Endodermal cell (in vitro differentiated cells): ENCODE measurements at regions not wholly inside any gene's neighbourhood (a gene's known extent, or its start where the extent isn't known, plus 50 kb on each side); places are given as distances from the start of the nearest gene placed in this dataset.
A peak's percentile ranks its signal among the peaks of the same experiment; 100 is the strongest.

Source experiments
- DNase-seq: peaks from one replicate; pipeline ENCODE4 v3.0.0-alpha.2; 2017
- H3K27ac ChIP-seq: 2 replicates; pipeline ENCODE4 v1.5.1; 2013; ENCODE audit warnings: mild to moderate bottlenecking, low read depth, low read length, moderate library complexity
- H3K27me3 ChIP-seq: 2 replicates; pipeline ENCODE4 v1.6.1; 2013; ENCODE audit warnings: mild to moderate bottlenecking, low read length, moderate library complexity; ENCODE audit not compliant: insufficient read depth, control insufficient read depth, poor library complexity, severe bottlenecking
- H3K36me3 ChIP-seq: 2 replicates; pipeline ENCODE4 v1.7.0; 2013; ENCODE audit warnings: mild to moderate bottlenecking, low read length, moderate library complexity; ENCODE audit not compliant: control insufficient read depth, insufficient read depth
- H3K4me1 ChIP-seq: one replicate; pipeline ENCODE4 v1.7.0; 2013; ENCODE audit warnings: low read length; ENCODE audit not compliant: control insufficient read depth, insufficient read depth
- H3K4me3 ChIP-seq: 2 replicates; pipeline ENCODE4 v1.5.1; 2013; ENCODE audit warnings: mild to moderate bottlenecking, low read length, moderate library complexity
- H3K9ac ChIP-seq: 2 replicates; pipeline ENCODE4 v1.6.1; 2013; ENCODE audit warnings: mild to moderate bottlenecking, low read length, moderate library complexity; ENCODE audit not compliant: poor library complexity, severe bottlenecking; ENCODE audit errors: extremely low read depth
- H3K9me3 ChIP-seq: 2 replicates; pipeline ENCODE4 v1.6.1; 2013; ENCODE audit warnings: mild to moderate bottlenecking, low read length, moderate library complexity; ENCODE audit not compliant: control insufficient read depth
- H3K27ac Mint-ChIP-seq: 2 replicates; pipeline ENCODE4 v1.8.0; 2020; ENCODE audit warnings: mixed read lengths
- H3K27me3 Mint-ChIP-seq: 2 replicates; pipeline ENCODE4 v1.8.0; 2021; ENCODE audit warnings: mild to moderate bottlenecking, mixed read lengths; ENCODE audit not compliant: insufficient read depth
- H3K36me3 Mint-ChIP-seq: 2 replicates; pipeline ENCODE4 v1.8.0; 2020; ENCODE audit warnings: low read depth, mixed read lengths
- H3K4me1 Mint-ChIP-seq: 2 replicates; pipeline ENCODE4 v1.8.0; 2020; ENCODE audit warnings: mixed read lengths
- H3K4me3 Mint-ChIP-seq: 2 replicates; pipeline ENCODE4 v1.8.0; 2020; ENCODE audit warnings: mild to moderate bottlenecking, moderate library complexity, mixed read lengths
- H3K9me3 Mint-ChIP-seq: 2 replicates; pipeline ENCODE4 v1.8.0; 2020; ENCODE audit warnings: mild to moderate bottlenecking, mixed read lengths
- CTCF ChIP-seq: fragments of 200-600 bp; sonication (generic); conservative IDR thresholded peaks from 2 replicates; pipeline ENCODE4 v1.5.0; 2021; ENCODE audit warnings: antibody characterized with exemption, mild to moderate bottlenecking
- WGBS, 2 experiments: methylation state at CpG; one replicate each; pipeline versions ENCODE4 v1.1.5 to v1.1.7; 2013; ENCODE audit warnings: missing lambda C conversion rate in 2 of 2, mixed read lengths in 1 of 2; ENCODE audit not compliant: insufficient coverage in 1 of 2, insufficient read length in 1 of 2; 5-methylcytosine and 5-hydroxymethylcytosine counted together

GRCh38 chr5:39902626-39903025, 477.8 kb upstream of the DAB2 start:
- Histone ChIP-seq H3K9ac (no peak overlapping the region), H3K27me3 (no peaks in the 10 kb centered on the region), H3K9me3 (peaks cover 27% of the 10 kb centered on the region), H3K4me1 (peaks cover 13% of the 10 kb centered on the region), H3K27ac (no peak overlapping the region), H3K36me3 (no peaks in the 10 kb centered on the region), H3K4me3 (peak overlapping the region; percentile 27)
- no peak overlapping the region for H3K4me3 Mint-ChIP-seq
- H3K27ac Mint-ChIP-seq = no peak overlapping the region
- no peaks in the 10 kb centered on the region for H3K36me3 Mint-ChIP-seq
- peaks cover 14% of the 10 kb centered on the region for H3K4me1 Mint-ChIP-seq
- H3K9me3 Mint-ChIP-seq = peaks cover 16% of the 10 kb centered on the region
- no peaks in the 10 kb centered on the region for H3K27me3 Mint-ChIP-seq
- DNase-seq = no peak
- WGBS, 2 experiments = 92 to 96% methylated on average over 2 of the region's 2 CpGs
- TF ChIP-seq CTCF = no peak

GRCh38 chr5:39898731-39899130, 474.0 kb upstream of the DAB2 start:
- Histone ChIP-seq H3K9ac (no peak overlapping the region), H3K9me3 (peaks cover 13% of the 10 kb centered on the region), H3K4me3 (no peak overlapping the region), H3K36me3 (no peaks in the 10 kb centered on the region), H3K27me3 (no peaks in the 10 kb centered on the region), H3K27ac (no peak overlapping the region), H3K4me1 (peaks cover 17% of the 10 kb centered on the region)
- Mint-ChIP-seq H3K27me3 (no peaks in the 10 kb centered on the region), H3K27ac (no peak overlapping the region), H3K9me3 (peaks cover 8% of the 10 kb centered on the region), H3K4me3 (no peak overlapping the region), H3K36me3 (no peaks in the 10 kb centered on the region), H3K4me1 (peaks cover 24% of the 10 kb centered on the region)
- DNase-seq = no peak
- 86 to 89% methylated on average over 1 of the region's 1 CpG for WGBS, 2 experiments
- no peak for TF ChIP-seq CTCF

- Mint-ChIP-seq H3K9me3 (no peaks in the 10 kb centered on the region), H3K4me3 (no peak overlapping the region), H3K36me3 (no peaks in the 10 kb centered on the region), H3K27me3 (no peaks in the 10 kb centered on the region), H3K27ac (no peak overlapping the region), H3K4me1 (peaks cover 17% of the 10 kb centered on the region)
- Histone ChIP-seq H3K4me3 (no peak overlapping the region), H3K9me3 (no peaks in the 10 kb centered on the region), H3K27ac (no peak overlapping the region), H3K27me3 (no peaks in the 10 kb centered on the region), H3K4me1 (peaks cover 9% of the 10 kb centered on the region), H3K36me3 (no peaks in the 10 kb centered on the region), H3K9ac (no peak overlapping the region)
- no peak for TF ChIP-seq CTCF
- no peak for DNase-seq
- 81 to 95% methylated on average over 4 to 5 of the region's 5 CpGs for WGBS, 2 experiments
Measured at GRCh38 chr5:39896706-39897105, 471.9 kb upstream of the DAB2 start.
